Transverse colon (tissue), 4 donors: ENCODE measurements at regions not wholly inside any gene's neighbourhood (a gene's known extent, or its start where the extent isn't known, plus 50 kb on each side); places are given as distances from the start of the nearest gene placed in this dataset.

ENCODE experiments used
- DNase-seq: peaks from one replicate; pipeline ENCODE4 v3.0.0-alpha.2; 2019
- H3K27ac ChIP-seq, 4 donors: fragments of 200-600 bp; sonication (generic); 2 replicates each; pipeline ENCODE4 v1.5.1; 2016 to 2018; ENCODE audit warnings: inconsistent platforms in 4 of 4
- H3K27me3 ChIP-seq: fragments of 200-600 bp; sonication (generic); 2 replicates; pipeline ENCODE4 v1.5.1; 2017; ENCODE audit warnings: inconsistent platforms
- H3K36me3 ChIP-seq, 4 donors: fragments of 200-600 bp; sonication (generic); 2 replicates each; pipeline ENCODE4 v1.5.1; 2017 to 2019; ENCODE audit warnings: inconsistent platforms in 4 of 4
- H3K4me1 ChIP-seq, 4 donors: fragments of 200-600 bp; sonication (generic); 2 replicates each; pipeline ENCODE4 v1.5.1; 2017 to 2020; ENCODE audit warnings: inconsistent platforms in 4 of 4
- H3K4me3 ChIP-seq, 4 donors: fragments of 200-600 bp; sonication (generic); 1 replicate in 1 of 4; 2 replicates in 3 of 4; pipeline versions ENCODE4 v1.5.1 to v1.6.1; 2017 to 2019; ENCODE audit warnings: inconsistent platforms in 4 of 4
- H3K9me3 ChIP-seq, 2 donors: fragments of 200-600 bp; sonication (generic); 2 replicates each; pipeline ENCODE4 v1.5.1; 2017 to 2019; ENCODE audit warnings: inconsistent platforms in 2 of 2
- EP300 ChIP-seq: sonication (generic); formaldehyde crosslinking; IDR thresholded peaks from one replicate; pipeline ENCODE4 v1.6.1; 2017; ENCODE audit warnings: antibody characterized with exemption, low read depth
- POLR2A ChIP-seq: fragments of 450-650 bp; IDR thresholded peaks from one replicate; pipeline ENCODE4 v1.6.1; 2016; ENCODE audit warnings: antibody characterized with exemption, mild to moderate bottlenecking, moderate library complexity
- POLR2AphosphoS5 ChIP-seq, 3 donors: sonication (generic); formaldehyde crosslinking; IDR thresholded peaks; one replicate each; pipeline ENCODE4 v1.6.1; 2016; ENCODE audit warnings: antibody characterized with exemption in 3 of 3
- WGBS, 2 donors: methylation state at CpG; one replicate each; pipeline ENCODE4 v1.1.5; 2018; ENCODE audit warnings: low coverage in 1 of 2; 5-methylcytosine and 5-hydroxymethylcytosine counted together
- in situ Hi-C, 4 donors: fragments of 200-750 bp; cut with MboI; loops; one replicate each; pipeline versions ENCODE4 v1.15.0 to v1.15.1; 2017; ENCODE audit warnings: low sequenced_read_pairs in 3 of 4, low pct_ligation_motif_present in 1 of 4, low pct_unique_long_range_greater_than_20kb in 1 of 4
- intact Hi-C: fragments of 100-400 bp; cut with DNase I; formaldehyde crosslinking; loops from one replicate; pipeline ENCODE4 v1.15.1; 2023; ENCODE audit warnings: low total_unique reads
- TF ChIP-seq, protein P1 (sequence below), 5 experiments: fragments of 200-600 bp in 3 of 5; fragments of 450-650 bp in 2 of 5; sonication (generic) in 3 of 5; IDR thresholded peaks; 1 replicate in 2 of 5; 2 replicates in 3 of 5; pipeline ENCODE4 v1.5.1; 2016 to 2017; ENCODE audit warnings: antibody characterized with exemption in 5 of 5, inconsistent platforms in 3 of 5, mild to moderate bottlenecking in 2 of 5, moderate library complexity in 1 of 5

DNA sequence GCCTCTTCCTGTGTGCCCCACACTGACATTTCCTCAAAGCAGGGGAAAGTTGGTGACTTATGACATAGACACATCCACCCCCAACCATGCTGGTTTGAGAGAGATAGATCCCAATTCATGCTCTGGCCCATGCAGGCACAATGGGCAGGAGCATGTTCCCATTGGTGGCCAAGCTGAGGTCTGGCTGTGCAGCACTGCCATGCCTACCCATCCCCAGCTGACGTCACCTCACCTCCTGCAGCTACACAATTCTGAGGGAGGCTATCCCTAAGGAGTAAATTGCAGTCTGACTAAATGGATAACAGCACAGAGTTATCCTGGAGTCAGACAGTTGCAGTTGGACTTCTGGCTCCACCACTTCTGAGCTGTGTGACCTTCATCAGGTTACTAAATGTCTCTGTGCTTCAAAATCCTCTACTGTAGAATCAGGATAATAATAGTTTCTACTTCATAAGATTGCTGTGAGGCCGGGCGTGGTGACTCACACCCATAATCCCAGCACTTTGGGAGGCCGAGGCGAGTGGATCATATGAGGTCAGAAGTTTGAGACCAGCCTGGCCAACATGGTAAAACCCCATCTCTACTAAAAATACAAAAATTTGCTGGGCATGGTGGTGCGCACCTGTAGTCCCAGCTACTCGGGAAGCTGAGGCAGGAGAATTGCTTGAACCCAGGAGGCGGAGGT, 323.9 kb downstream of the BCL11B start:
- intact Hi-C loops = no loop called here
- Histone ChIP-seq H3K27ac (no peak overlapping the region), H3K9me3 (no peaks in the 10 kb centered on the region), H3K4me1 (peaks cover 0 to 6% (median 0%) of the 10 kb centered on the region in 4 donors), H3K4me3 (no peak overlapping the region), H3K27me3 (no peaks in the 10 kb centered on the region), H3K36me3 (no peaks in the 10 kb centered on the region)
- DNase-seq = no peak
- WGBS, 2 donors = 70 to 80% methylated on average over 2 to 8 of the region's 8 CpGs
- no peak for TF ChIP-seq POLR2AphosphoS5 (IDR thresholded peaks at IDR 0.05)
- TF ChIP-seq POLR2A = no peak
- TF ChIP-seq EP300 = no peak
- TF ChIP-seq, protein P1, sequence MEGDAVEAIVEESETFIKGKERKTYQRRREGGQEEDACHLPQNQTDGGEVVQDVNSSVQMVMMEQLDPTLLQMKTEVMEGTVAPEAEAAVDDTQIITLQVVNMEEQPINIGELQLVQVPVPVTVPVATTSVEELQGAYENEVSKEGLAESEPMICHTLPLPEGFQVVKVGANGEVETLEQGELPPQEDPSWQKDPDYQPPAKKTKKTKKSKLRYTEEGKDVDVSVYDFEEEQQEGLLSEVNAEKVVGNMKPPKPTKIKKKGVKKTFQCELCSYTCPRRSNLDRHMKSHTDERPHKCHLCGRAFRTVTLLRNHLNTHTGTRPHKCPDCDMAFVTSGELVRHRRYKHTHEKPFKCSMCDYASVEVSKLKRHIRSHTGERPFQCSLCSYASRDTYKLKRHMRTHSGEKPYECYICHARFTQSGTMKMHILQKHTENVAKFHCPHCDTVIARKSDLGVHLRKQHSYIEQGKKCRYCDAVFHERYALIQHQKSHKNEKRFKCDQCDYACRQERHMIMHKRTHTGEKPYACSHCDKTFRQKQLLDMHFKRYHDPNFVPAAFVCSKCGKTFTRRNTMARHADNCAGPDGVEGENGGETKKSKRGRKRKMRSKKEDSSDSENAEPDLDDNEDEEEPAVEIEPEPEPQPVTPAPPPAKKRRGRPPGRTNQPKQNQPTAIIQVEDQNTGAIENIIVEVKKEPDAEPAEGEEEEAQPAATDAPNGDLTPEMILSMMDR (IDR thresholded peaks at IDR 0.05) = no peak
- in situ Hi-C loops = no loop called here

DNA sequence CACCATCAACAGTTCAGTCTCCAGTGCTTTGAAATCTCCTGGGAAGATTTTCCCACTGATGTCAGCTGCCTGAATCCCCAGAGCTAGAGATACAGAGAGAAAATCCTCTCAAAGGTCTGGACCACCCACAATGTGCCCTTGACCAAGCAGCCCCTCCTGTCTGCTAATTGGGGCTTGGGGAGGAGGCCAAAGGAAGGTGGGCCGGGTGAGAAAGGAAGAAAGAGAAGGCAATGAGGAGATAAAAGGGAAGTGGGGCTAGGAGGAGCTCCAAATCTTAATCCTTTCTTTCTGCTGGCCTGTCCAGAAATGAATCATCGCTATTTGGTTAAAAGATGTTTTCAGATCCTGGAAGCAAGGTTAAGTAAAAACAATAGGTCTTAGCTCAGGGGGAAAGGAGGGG, 322.9 kb downstream of the BCL11B start:
- DNase-seq = no peak
- H3K9me3 ChIP-seq = no peaks in the 10 kb centered on the region
- intact Hi-C loops = no loop called here
- no peak for TF ChIP-seq EP300
- 63 to 75% methylated on average over 2 of the region's 2 CpGs for WGBS, 2 donors
- in situ Hi-C loops = no loop called here
- no peaks in the 10 kb centered on the region for H3K36me3 ChIP-seq
- no peak overlapping the region for H3K4me3 ChIP-seq
- peaks cover 0 to 6% (median 0%) of the 10 kb centered on the region in 4 donors for H3K4me1 ChIP-seq
- H3K27ac ChIP-seq = no peak overlapping the region
- H3K27me3 ChIP-seq = no peaks in the 10 kb centered on the region

GRCh38 chr14:98949481-98950135, 322.4 kb downstream of the BCL11B start:
- Histone ChIP-seq H3K4me1 (peaks cover 0 to 6% (median 0%) of the 10 kb centered on the region in 4 donors), H3K36me3 (no peaks in the 10 kb centered on the region), H3K9me3 (no peaks in the 10 kb centered on the region), H3K4me3 (no peak overlapping the region), H3K27ac (no peak overlapping the region), H3K27me3 (no peaks in the 10 kb centered on the region)
- 57 to 78% methylated on average over 5 to 8 of the region's 9 CpGs for WGBS, 2 donors
- no peak for DNase-seq
- TF ChIP-seq POLR2A (no peak), EP300 (no peak), POLR2AphosphoS5 (IDR thresholded peaks at IDR 0.05) (no peak)
- TF ChIP-seq, protein P1 (IDR thresholded peaks at IDR 0.05) = no peak
- intact Hi-C loops = no loop called here
- in situ Hi-C loops = no loop called here

- Histone ChIP-seq H3K27ac (no peak overlapping the region), H3K4me3 (no peak overlapping the region), H3K27me3 (no peaks in the 10 kb centered on the region), H3K9me3 (no peaks in the 10 kb centered on the region), H3K36me3 (no peaks in the 10 kb centered on the region), H3K4me1 (peaks cover 0 to 6% (median 0%) of the 10 kb centered on the region in 4 donors)
- TF ChIP-seq POLR2AphosphoS5 (IDR thresholded peaks at IDR 0.05) = no peak
- TF ChIP-seq, protein P1 (IDR thresholded peaks at IDR 0.05) = no peak
- TF ChIP-seq POLR2A = no peak
- no peak for TF ChIP-seq EP300
- DNase-seq = no peak
- in situ Hi-C loops (no loop called here), intact Hi-C loops (no loop called here)
- WGBS, 2 donors = 74 to 100% methylated on average over 1 to 4 of the region's 5 CpGs
Measured at GRCh38 chr14:98950353-98950895, 321.6 kb downstream of the BCL11B start.
